ENCODE measurements at regions not wholly inside any gene's neighbourhood (a gene's known extent, or its start where the extent isn't known, plus 50 kb on each side); places are given as distances from the start of the nearest gene placed in this dataset.
A peak's percentile ranks its signal among the peaks of the same experiment; 100 is the strongest.
"Not testable (repeated sequence)": the region's sequence is repeated elsewhere in the genome, so short reads cannot be mapped to it uniquely, and the experiment has no call there.

DNA sequence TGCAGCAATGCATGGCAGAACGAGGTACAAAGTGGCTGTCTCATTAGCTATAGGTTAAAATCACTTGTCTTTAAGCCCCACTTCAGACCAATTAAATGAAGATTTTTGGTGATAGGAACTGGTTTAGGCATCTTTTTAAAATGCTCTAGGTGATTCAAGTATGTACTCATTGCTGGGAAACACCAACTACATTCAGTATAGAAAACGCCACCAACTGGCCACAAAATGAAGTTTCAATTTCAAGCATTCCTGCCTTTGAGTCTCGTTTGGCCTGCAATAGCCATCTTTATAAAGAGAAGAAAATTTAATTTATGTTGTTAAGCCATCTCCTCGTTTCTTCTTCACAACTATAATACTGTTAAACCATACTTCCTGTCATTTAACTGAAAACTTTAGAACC, 587.9 kb downstream of the GBE1 start:
- no peak for DNase-seq

DNA sequence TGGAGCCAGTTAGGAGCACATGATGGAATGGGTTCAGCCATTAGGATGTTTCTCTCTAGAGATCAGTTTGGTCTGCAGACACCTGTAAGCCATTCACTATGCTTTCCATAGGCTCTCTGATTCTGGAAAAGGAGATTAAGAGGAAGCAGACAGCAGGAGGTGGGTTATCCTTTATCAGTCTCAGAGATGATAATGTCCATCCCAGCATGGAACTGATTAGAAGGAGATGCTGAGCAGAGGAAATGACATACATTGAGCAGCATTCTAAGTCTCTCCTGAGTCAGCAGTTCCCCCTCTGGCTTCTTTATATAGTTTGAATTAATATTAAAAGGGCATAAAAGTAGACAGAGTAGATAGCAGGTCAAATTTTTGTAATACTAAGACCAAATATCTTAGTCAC, 591.1 kb downstream of the GBE1 start:
- no peak for DNase-seq

DNA sequence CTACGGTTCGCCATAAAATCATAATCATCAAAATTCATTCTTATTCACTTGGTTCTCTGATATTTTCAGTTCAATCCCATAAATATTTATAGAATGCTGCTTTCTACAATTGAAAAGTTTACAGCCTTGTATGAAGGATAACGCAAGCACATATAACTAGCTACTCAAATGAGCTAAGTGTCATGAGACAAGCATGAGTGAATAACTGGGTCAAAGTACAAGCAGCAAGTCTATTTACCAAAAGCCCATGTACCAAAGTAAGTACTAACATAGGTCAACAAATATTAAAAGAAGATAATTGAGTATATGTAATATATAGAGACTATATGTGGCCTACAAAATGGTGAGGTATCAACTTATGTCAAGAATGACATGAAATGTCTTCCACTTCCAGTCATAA, 596.6 kb downstream of the GBE1 start:
- DNase-seq = no peak

DNA sequence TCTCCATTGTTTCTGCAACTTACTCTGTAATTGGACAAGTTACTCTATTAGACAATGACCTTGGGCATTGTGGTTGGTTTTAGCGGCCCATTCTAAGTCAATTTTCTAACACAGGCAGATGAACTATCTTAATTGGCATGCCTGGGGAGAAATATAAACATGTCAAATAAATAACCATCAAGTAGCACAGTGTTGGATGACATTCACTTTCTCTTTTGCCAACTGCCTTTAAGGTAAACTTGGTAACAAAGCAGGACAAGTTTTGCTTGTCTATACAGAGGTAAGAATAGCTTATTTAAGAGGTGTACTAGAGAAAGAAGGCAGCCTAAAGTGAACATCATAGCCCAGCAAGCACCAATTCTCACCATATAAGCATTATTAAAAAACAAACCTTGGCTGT, 599.6 kb downstream of the GBE1 start:
- no peak for DNase-seq

DNA sequence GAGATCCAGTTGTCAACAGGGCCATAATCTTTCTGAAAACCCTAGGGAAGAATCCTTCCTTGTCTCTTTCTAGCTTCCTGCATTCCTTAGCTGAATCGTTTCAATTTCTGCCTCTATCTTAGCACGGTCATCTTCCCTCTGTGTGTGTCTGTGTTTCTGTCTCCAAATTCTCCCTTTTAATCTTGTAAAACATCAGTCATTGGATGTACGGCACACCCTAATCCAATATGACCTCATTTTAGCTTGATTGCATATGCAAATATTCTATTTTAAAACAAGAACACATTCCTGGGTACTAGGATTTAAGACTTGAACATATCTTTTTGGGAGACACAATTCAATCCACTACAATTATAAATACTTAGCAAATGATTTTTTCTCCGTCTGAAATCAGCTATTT, 600.3 kb downstream of the GBE1 start:
- no peak for DNase-seq

DNA sequence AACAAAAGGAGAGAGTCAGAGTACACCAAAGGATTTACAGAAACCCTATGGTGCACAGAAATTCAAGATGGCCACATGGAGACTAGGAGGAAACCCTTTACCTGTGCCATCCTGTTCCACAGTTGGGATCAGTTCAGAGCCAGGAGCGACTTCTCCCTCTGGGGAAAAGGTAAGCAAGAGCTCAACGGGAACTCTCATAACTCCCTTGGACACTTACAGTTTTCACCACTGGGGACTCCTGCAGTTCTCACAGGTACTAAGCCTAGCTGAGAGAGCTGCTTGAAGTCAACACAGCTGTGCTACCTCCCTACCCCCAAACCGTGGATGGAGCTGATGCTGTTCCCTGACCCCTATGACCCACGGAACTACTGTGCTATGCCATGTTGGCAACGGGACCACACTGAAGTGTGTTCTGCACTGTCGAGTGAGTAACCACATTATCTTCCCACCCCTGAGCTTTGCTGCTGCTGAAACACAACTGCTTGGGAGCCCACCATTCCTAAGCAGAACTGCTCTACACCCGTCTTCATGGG, 606.8 kb downstream of the GBE1 start:
- DNase-seq = no peak

DNA sequence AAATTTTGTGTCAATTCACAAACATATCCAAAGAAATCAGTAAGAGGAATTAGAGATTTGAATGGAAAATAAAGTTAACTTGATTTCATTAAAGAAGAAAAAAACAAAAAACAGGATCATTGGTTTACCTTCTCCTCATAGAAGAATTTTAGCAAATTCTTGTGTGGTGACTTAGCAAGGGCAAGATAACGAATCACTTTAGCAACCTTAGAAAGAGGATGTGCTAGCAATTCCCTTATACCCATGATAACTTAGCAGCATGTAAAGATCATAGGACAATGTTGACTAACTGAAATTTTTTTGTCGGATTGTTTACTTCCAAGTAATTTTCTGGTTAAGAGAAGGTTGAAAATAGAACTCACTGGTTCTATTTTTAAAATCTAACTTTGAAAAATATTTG, 609.3 kb downstream of the GBE1 start:
- DNase-seq = no peak

DNA sequence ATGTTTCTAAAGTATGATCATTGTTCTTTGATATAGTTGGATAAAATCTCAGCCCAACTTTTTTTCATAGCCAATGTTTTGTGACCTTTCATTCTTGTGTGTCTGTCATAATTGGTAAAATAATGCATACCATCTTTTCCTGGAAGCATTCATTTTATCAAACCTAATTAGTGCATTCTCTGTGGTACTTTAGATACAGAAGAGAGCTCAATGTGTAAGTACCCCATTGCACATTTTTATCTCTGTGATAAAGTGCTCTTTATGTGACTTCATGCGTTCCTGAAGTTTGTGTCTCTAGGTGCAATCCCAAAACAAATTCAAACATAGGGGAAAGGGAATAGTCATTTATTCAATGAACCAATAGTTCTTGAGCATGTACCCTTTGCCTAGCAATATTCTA, 628.5 kb downstream of the GBE1 start:
- DNase-seq = no peak

DNA sequence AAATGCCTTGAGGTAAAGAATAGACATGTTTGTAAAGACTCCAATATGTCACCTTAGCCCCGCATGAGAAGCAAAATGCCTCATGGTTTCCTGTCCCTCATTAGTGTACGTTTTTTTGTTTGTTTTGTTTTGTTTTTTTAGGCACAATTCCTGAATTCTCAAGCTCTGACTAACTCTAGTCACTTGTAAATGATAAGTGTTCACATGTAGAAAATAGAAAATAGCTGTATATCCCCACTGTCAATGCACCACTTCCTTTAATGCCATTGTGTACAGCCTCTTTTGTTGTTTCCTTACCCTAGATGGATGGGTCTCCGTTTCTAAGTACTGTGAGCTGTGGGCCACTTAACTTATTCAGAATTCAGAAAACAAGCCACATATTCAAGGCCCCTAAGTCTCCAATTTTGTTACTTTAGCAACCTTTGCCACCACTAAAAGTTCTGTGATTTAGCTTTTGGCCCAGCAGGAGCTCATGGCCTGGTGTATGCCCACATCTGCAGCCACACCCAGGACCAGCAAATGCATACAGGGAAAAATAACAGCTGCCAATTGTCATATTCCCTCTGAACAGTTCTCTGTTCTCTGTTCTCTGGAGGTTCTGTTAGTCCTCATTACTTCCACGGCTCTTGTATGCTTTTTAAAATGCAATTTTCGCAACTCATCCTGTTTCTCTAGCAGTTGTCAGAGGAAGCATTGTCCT, 655.5 kb downstream of the GBE1 start:
- DNase-seq = peak in 1 of 2 experiments; percentile 13

DNA sequence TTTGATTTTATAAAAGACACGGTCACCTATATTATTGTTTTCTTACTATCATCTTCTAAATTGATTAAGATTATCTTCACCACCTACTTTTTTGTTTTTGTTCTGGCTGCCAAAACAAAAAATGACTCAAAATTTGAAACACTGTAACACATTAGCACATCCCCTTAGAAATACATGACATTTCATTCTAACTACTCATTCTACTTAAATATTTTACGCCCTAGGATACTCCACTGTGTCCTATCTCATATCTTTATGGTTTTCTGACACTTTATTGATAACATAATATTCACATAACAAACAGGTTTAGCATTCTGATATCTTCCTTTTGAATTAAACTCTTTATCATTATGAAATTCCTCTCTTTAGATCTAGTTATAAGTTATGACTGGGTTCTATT, 656.2 kb downstream of the GBE1 start:
- DNase-seq = no peak

DNA sequence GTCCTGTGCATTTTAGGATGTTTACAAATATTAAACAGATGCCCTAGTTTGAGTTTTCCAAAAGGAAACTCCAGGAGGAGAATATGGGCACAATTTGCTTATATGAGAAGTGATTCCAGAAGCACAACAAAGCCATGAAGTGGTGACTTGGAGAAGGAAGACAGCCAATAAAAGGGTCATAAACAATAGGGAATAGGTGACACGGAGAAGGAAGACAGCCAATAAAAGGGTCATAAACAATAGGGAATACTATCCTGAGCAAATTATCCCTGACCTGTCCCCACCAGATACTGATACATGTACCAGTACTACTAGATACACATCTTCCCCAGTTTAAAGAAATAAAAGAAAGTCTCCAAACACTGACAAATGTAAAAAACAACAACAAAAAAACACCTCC, 663.6 kb downstream of the GBE1 start:
- DNase-seq = no peak

DNA sequence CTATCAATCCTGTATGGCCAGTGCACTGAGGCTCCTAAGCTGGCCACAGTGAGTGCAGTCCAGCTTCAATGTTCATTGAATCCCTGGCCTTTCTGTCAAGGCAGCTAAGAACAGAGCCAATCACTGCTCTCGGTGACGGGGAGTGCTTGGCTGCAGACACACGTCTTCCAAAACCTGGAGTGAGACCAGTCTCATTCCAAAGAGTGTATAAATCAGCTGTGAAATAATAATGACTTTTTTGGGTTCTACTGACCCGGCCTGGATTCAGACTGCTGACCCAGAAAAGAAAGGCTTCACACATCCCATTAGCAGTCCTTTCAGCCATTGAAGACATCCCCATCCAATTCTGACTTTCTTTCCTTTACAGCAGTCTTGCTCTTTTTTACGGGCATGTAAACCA, 665.5 kb downstream of the GBE1 start:
- no peak for DNase-seq

DNA sequence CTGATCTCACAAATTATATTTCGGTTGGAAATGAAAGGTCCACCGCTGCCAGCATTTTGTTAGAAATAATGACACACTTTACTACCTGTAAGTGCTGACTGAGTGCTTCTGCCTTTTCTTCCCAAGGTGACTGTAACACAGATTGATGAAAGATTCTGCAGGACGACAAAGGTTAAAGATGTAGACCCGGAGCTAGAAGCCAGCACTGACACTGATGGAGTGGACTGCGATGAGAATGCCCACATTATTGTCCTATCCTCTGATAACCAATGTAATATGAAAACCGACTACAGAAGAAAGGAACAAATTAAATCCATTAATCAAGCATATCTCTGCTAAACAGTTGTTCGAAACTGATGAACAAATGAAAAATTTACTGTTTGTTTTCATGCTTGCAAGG, 666.5 kb downstream of the GBE1 start:
- DNase-seq = no peak

DNA sequence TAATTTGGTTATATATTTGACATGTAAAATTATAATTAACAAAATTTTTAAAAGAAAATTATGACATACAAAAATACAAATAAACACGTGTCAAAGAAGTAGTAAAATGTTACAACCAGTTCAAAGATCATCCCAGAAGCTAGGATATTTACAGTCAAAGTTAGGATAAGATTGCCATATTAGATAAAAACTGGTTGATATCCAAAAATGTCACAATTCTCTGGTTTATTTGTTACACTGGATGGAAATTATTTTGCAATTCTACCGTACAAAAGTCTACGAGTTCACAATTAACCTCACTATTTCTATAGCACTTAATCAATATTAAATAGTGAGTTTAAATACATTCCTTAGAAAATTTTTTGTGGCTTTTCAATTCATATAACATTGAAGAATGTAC, 673.8 kb downstream of the GBE1 start:
- DNase-seq = no peak

DNA sequence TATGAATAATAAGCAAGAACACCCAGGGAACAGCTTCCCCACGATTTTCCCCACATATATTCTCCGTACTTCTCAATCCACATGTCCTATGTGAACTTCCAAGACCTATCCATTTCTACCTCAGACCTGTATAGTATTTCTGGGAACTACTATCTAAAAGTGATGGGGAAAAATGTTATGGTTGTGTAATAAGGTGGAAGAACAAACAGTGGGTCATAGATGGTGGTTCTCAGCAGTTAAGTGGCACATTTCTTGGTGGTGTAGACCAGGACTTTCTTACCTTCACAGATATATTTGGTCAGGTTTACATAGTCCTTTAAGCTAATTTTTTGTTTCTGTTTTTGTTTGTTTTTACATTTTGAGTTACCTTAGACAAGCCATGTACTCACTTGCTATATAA, 675.1 kb downstream of the GBE1 start:
- no peak for DNase-seq

DNA sequence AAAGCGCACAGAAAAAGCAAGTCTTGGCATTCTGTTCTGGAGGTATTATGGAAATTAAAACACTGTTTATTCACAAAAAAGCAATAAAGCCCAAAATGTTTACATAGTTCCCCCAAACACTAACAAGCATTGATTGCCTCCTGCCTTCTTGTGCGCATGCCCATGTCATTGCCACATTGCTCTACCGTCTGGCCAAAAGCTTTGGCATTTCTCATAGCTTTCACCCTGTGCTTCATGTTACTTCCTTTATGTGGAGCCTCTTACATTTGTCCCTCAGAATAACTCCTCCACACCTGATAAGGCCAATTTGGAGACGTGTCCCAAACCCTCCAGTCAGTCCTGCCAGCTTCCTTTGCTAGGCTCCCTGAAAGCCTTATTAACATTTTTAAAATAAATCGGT, 680.8 kb downstream of the GBE1 start:
- no peak for DNase-seq

DNA sequence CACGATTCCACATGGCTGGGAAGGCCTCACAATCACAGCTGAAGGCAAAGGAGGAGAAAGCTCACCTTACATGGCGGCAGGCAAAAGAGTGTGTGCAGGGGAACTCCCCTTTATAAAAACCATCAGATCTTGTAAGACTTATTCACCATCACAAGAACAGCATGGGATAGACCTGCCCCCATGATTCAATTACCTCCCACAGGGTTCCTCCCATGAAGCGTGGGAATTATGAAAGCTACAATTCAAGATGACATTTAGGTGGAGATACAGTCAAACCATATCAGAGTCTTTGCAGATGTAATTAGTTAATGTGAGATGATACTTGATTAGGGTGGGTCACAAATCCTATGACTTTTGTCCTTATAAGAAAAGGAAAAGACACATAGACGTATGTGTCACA, 688.9 kb downstream of the GBE1 start:
- DNase-seq = no peak

DNA sequence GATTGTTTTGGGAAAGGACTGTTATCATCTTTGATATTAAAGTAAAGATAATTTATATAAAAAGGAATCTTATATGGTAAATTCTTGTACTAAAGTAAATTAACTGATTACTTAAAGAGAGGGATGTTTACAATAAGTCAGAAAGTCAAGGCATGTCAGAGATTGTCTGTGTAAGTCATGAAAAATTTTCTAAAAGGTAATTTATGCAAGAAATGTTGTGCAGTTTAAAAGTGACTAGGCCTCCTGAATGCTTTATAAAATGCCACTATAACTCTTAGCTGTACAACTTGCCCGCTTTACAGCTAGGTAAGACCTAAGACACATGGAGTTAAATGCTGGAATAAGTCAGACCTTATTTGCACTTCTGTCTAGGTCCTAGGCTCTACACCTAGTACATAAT, 692.9 kb downstream of the GBE1 start:
- DNase-seq = no peak

DNA sequence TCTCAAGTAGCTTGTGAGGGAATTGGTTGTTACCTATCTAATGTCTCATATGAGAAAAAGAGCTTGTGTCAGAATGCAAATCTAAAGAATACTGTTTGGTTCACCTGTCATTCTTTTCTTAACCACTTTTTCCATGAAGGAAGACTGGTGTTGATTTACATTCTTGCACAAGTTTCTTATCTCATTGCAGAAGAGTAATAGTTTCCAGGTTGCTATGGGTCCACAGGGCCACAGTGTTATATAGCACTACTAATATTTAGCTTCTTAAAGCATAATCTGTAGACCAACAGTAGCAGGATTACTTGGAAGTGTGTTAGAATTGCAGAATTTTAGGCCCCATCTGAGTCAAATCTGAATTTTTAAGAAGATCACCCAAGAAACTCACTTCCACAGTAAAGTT, 697.5 kb downstream of the GBE1 start:
- no peak for DNase-seq

DNA sequence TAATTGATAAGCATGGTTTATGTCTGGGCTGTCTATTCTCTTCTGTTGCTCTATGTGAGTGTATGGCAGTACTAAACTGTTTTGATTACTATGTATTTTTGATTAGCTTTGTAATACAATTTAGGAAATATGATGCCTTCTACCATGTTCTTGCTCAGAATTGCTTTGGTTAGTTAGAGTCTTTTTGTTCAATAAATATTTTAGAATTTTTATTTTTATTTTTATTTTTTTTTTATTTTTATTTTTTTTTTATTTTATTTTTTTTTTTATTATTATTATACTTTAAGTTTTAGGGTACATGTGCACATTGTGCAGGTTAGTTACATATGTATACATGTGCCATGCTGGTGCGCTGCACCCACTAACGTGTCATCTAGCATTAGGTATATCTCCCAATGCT, 710.3 kb downstream of the GBE1 start:
- not testable (repeated sequence) for DNase-seq

DNA sequence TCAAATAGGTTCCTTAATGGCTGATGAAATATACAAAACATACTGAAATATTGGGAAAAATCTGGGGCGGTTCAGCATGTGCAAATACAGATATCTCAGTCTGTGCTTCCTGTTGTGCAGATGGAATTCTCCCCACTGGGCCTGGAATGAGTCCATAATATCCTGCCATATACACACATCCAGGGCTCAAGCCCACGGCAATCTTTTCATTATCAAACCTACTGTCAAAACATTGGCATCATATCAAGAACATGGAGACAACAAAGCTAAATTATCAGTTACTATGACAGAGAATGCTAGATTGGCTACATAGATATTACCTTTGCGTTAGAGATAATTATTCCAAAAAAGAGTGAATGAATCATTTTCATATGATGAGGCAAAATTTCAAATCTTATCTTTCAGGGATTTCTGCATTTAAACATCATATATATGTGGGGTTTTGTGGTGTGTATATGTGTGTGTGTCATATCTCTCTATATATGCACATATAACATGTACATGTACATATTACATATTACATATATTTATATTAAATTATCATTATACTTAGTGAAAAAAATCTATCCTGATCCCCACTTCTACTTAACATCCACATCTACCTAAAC, 713.3 kb downstream of the GBE1 start:
- no peak for DNase-seq

DNA sequence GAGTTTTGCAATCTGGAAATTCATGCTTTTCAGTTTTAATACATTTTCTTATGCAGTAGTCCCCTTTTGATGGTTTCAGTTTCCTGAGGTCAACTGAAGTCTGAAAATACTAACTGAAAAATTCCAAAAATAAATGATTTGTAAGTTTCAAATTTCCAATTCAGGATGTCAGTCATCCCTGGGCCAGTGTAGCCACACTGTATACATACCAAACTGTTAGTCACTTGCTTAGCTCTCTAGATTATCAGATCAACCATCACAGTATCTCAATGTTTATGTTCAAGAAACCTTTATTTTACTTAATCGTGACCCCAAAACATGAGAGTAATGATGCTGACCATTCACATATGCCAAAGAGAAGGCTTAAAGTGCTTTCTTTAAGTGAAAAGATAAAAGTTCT, 715.5 kb downstream of the GBE1 start:
- no peak for DNase-seq

DNA sequence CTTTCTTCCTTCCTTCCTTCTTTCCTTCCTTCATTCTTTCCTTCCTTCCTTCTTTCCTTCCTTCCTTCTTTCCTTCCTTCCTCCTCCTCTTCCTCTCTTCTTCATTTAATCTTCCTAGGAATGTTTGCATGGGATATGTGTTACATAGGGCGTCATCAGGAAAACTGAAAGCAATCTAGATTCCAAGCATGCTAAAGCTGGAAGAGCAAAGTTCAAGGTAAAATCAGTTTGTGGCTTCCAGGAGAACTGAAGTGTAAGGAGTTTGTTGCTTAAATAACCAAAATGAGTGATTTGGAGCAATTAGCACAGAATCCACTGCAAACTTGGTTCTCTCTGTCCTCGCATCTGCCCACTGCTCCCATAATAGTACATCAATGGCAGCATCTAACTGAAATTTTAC, 716.2 kb downstream of the GBE1 start:
- DNase-seq = no peak

DNA sequence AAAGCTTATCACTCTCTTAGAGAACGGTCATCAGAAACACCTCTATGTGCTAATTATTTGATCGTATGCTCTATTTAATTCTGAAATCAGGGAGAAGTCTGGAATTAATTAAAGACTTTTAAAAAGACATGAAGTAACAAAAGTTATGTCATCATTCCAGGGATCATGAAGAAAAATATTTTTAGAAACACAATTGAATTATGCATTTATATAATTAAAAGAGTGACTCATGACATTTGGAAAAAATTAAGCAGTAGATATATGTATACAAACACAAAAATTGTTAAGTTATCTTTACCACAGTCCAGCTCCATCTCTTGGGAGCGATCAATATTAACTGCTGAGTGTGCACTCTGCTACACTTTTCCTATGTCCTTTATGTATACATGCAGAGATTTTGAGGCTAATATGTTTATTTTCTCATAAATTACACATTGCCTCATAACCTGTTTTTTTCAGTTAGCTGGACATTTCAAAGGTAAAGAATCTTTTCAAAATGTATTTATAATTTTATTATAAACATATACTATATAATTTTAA, 717.7 kb downstream of the GBE1 start:
- no peak for DNase-seq

DNA sequence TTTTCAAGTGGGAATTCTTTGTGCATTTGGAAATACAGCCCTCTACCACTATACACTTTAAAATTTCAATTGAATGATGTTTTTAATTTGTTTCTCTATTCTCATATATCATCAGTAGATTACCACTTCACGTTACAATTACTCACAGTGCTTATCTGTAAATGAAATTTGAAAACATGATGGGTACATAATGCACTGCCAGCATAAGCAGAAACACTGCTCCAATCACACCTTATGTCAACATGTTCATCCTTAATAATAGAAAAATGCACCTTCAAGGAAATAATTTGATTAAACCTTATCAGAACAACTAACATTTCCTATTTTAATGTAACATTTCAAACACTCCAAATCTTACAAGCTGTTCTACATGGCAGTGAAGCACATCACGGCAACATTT, 718.4 kb downstream of the GBE1 start:
- no peak for DNase-seq
